ENCODE measurements at regions not wholly inside any gene's neighbourhood (a gene's known extent, or its start where the extent isn't known, plus 50 kb on each side); places are given as distances from the start of the nearest gene placed in this dataset.

GRCh38 chr15:100762289-100762688, 117.3 kb upstream of the ALDH1A3 start:
- Histone ChIP-seq H3K9me3 (replicated peaks; ENCODE audit: control insufficient read depth, insufficient read depth, low read depth, low read length) (no peaks in the 10 kb centered on the region), H3K9ac (ENCODE audit: insufficient read depth in 1 of 2, low read depth in 2 of 2, low read length in 2 of 2) (no peak overlapping the region), H3K27ac (ENCODE audit: extremely low read depth, low read depth, low read length) (no peak overlapping the region), H3K9me1 (ENCODE audit: control insufficient read depth, insufficient read depth, low read length) (no peaks in the 10 kb centered on the region), H3K36me3 (ENCODE audit: control insufficient read depth, insufficient read depth, low read length) (no peaks in the 10 kb centered on the region), H4K20me1 (replicated peaks; ENCODE audit: control insufficient read depth, insufficient read depth, low read length) (no peaks in the 10 kb centered on the region), H3K79me2 (ENCODE audit: control insufficient read depth, insufficient read depth, low read length) (no peaks in the 10 kb centered on the region), H2AFZ (ENCODE audit: low read depth, low read length) (no peak overlapping the region), H3K4me3 (no peak overlapping the region), H3K27me3 (ENCODE audit: control insufficient read depth in 2 of 2, insufficient read depth in 2 of 2, low read length in 2 of 2) (peaks cover 9 to 50% of the 10 kb centered on the region in 2 experiments; a peak in 4 of 5 replicates), H3K4me1 (replicated peaks in 1 of 2; ENCODE audit: control insufficient read depth in 2 of 2, insufficient read depth in 2 of 2, low read length in 2 of 2) (no peaks in the 10 kb centered on the region), H3K4me2 (ENCODE audit: insufficient read depth, low read length) (no peak overlapping the region)
- ChIA-PET CTCF (ENCODE audit: low intra/inter-chr PET ratio) (no interaction called here), POLR2A (interaction anchor here (0.6 kb wide), 1 partner anchor 141 kb away, joined by 3 read pairs; no protein-coding TSS in a partner anchor)
- under 1% methylated on average over 12 of the region's 12 CpGs for WGBS (ENCODE audit: insufficient coverage, low coverage, missing lambda C conversion rate)
- FAIRE-seq, result no peak
- intact Hi-C loops (cut with micrococcal nuclease), result no loop called here
- TF ChIP-seq MECOM (CRISPR knock-in tag; IDR thresholded peaks at IDR 0.05), result no peak
- no peak for TF ChIP-seq ZNF77 (CRISPR knock-in tag; IDR thresholded peaks at IDR 0.05)
- no peak for TF ChIP-seq TRIM24 (IDR thresholded peaks at IDR 0.05)
- no peak for TF ChIP-seq NFE2 (IDR thresholded peaks at IDR 0.05; ENCODE audit: low read depth)
- TF ChIP-seq E2F8 (IDR thresholded peaks at IDR 0.05; ENCODE audit: low read depth, partially characterized antibody), result no peak
- TF ChIP-seq PCBP2 (IDR thresholded peaks at IDR 0.05; ENCODE audit: low read depth, low read length, poor library complexity, severe bottlenecking), result no peak
- TF ChIP-seq TGIF2 (CRISPR knock-in tag; IDR thresholded peaks at IDR 0.05), result no peak
- no peak for TF ChIP-seq ZNF232 (CRISPR knock-in tag; IDR thresholded peaks at IDR 0.05)
- TF ChIP-seq DNMT1 (IDR thresholded peaks at IDR 0.05), result no peak
- no peak for TF ChIP-seq ZNF655 (CRISPR knock-in tag; IDR thresholded peaks at IDR 0.05)
- TF ChIP-seq SPI1 (IDR thresholded peaks at IDR 0.05; ENCODE audit: borderline replicate concordance, low read depth, low read length), result no peak
- TF ChIP-seq HNRNPK (IDR thresholded peaks at IDR 0.05; ENCODE audit: low read depth, low read length, poor library complexity, severe bottlenecking), result no peak
- no peak for TF ChIP-seq POLR2B (IDR thresholded peaks at IDR 0.05; ENCODE audit: low read depth, partially characterized antibody)
- no peak for TF ChIP-seq PKNOX1 (IDR thresholded peaks at IDR 0.05)
- no peak for TF ChIP-seq ID3 (CRISPR knock-in tag; IDR thresholded peaks at IDR 0.05)
- TF ChIP-seq ID3 (tag; IDR thresholded peaks at IDR 0.05), result no peak
- no peak for TF ChIP-seq ZBTB43 (CRISPR knock-in tag; IDR thresholded peaks at IDR 0.05)
- no peak for TF ChIP-seq IFI16 (CRISPR knock-in tag; IDR thresholded peaks at IDR 0.05)
- in situ Hi-C loops (cut with MboI), result no loop called here
- no peak for ATAC-seq
- no TSS peak for BruUV-seq (replicated peaks)
- no peak for DNase-seq (ENCODE audit: extremely low read depth in 1 of 4, low spot score in 3 of 4)

Measured in K562 (cell line).